Fibroblast of lung (primary cell): ENCODE measurements at regions not wholly inside any gene's neighbourhood (a gene's known extent, or its start where the extent isn't known, plus 50 kb on each side); places are given as distances from the start of the nearest gene placed in this dataset.

ENCODE experiments used
- DNase-seq, 2 donors: peaks; one replicate each; pipeline versions ENCODE4 v3.0.0 to v3.0.0-alpha.2; 2010; ENCODE audit warnings: low read depth in 2 of 2
- H2AFZ ChIP-seq: 2 replicates; pipeline ENCODE4 v1.5.1; 2012; ENCODE audit warnings: low read length, control low read depth, inconsistent platforms
- H3K27ac ChIP-seq: 2 replicates; pipeline ENCODE4 v1.5.1; 2011; ENCODE audit warnings: low read length, control low read depth; ENCODE audit not compliant: insufficient read depth
- H3K27me3 ChIP-seq: 2 replicates; pipeline ENCODE4 v1.5.1; 2011; ENCODE audit warnings: mild to moderate bottlenecking, low read length; ENCODE audit not compliant: control insufficient read depth, insufficient read depth
- H3K36me3 ChIP-seq: 2 replicates; pipeline ENCODE4 v1.5.1; 2011; ENCODE audit warnings: low read length; ENCODE audit not compliant: control insufficient read depth, insufficient read depth
- H3K4me1 ChIP-seq: 2 replicates; pipeline ENCODE4 v1.5.1; 2011; ENCODE audit warnings: low read length; ENCODE audit not compliant: control insufficient read depth, insufficient read depth; ENCODE audit errors: extremely low read depth
- H3K4me2 ChIP-seq: 2 replicates; pipeline ENCODE4 v1.5.1; 2011; ENCODE audit warnings: low read length, control low read depth; ENCODE audit not compliant: insufficient read depth; ENCODE audit errors: extremely low read depth
- H3K4me3 ChIP-seq, 4 experiments: fragments of 200-600 bp in 1 of 4; sonication (generic) in 1 of 4; replicated peaks in 1 of 4; 2 replicates each; pipeline ENCODE4 v1.5.1; 2011 to 2016; ENCODE audit warnings: low read length in 4 of 4, low read depth in 3 of 4, mild to moderate bottlenecking in 3 of 4, control low read depth in 2 of 4, inconsistent platforms in 1 of 4, mixed read lengths in 1 of 4; ENCODE audit not compliant: insufficient read depth in 1 of 4; ENCODE audit errors: control extremely low read depth in 1 of 4
- H3K79me2 ChIP-seq: 2 replicates; pipeline ENCODE4 v1.5.1; 2012; ENCODE audit warnings: mild to moderate bottlenecking, low read length, inconsistent platforms; ENCODE audit not compliant: control insufficient read depth, insufficient read depth
- H3K9ac ChIP-seq: 2 replicates; pipeline ENCODE4 v1.5.1; 2011; ENCODE audit warnings: mild to moderate bottlenecking, low read length, control low read depth; ENCODE audit not compliant: insufficient read depth
- H3K9me3 ChIP-seq: 2 replicates; pipeline ENCODE4 v1.5.1; 2012; ENCODE audit warnings: low read depth, low read length; ENCODE audit not compliant: control insufficient read depth, insufficient read depth
- H4K20me1 ChIP-seq: 2 replicates; pipeline ENCODE4 v1.5.1; 2011; ENCODE audit warnings: low read length; ENCODE audit not compliant: control insufficient read depth, insufficient read depth; ENCODE audit errors: extremely low read depth
- EZH2 ChIP-seq: IDR thresholded peaks from 2 replicates; pipeline ENCODE4 v1.5.1; 2012; ENCODE audit warnings: low read length, control low read depth, mild to moderate bottlenecking; ENCODE audit errors: missing control alignments
- TF ChIP-seq, protein P1 (sequence below), 2 donors: IDR thresholded peaks in 1 of 2; conservative IDR thresholded peaks in 1 of 2; 1 replicate in 1 of 2; 2 replicates in 1 of 2; pipeline ENCODE4 v1.5.1; 2011 to 2012; ENCODE audit warnings: low read length in 2 of 2, control low read depth in 1 of 2, inconsistent platforms in 1 of 2, low read depth in 1 of 2, mild to moderate bottlenecking in 1 of 2

DNA sequence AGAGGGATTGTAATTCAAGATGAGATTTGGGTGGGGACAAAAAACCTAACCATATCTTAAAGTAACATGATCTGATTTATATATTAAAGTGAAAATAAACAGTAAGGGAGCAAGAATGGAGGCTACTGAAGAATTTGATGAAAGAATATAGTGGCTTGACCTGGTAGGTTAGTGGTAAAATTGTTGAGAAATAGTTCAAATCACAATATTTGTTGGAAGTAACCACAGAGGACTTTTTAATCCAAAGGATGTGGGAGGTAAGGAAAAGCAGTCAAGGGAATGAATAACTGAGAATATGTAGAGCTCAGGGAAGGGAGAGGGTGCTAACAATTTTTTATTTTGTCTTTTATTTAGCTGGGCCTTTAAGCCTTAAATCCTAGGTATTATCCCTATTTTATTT, 139.8 kb upstream of the HS3ST1 start:
- Histone ChIP-seq H3K4me3 (no peak overlapping the region), H3K9ac (no peak overlapping the region), H3K4me1 (no peaks in the 10 kb centered on the region), H3K27ac (no peak overlapping the region), H2AFZ (no peak overlapping the region), H3K9me3 (no peaks in the 10 kb centered on the region), H3K79me2 (no peaks in the 10 kb centered on the region), H3K27me3 (no peaks in the 10 kb centered on the region), H4K20me1 (no peaks in the 10 kb centered on the region), H3K36me3 (no peaks in the 10 kb centered on the region), H3K4me2 (no peak overlapping the region)
- TF ChIP-seq, protein P1, sequence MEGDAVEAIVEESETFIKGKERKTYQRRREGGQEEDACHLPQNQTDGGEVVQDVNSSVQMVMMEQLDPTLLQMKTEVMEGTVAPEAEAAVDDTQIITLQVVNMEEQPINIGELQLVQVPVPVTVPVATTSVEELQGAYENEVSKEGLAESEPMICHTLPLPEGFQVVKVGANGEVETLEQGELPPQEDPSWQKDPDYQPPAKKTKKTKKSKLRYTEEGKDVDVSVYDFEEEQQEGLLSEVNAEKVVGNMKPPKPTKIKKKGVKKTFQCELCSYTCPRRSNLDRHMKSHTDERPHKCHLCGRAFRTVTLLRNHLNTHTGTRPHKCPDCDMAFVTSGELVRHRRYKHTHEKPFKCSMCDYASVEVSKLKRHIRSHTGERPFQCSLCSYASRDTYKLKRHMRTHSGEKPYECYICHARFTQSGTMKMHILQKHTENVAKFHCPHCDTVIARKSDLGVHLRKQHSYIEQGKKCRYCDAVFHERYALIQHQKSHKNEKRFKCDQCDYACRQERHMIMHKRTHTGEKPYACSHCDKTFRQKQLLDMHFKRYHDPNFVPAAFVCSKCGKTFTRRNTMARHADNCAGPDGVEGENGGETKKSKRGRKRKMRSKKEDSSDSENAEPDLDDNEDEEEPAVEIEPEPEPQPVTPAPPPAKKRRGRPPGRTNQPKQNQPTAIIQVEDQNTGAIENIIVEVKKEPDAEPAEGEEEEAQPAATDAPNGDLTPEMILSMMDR (conservative IDR thresholded peaks at IDR 0.05 in 1 of 2, IDR thresholded peaks at IDR 0.05 in 1 of 2; ENCODE audit: low read depth in 1 of 2, low read length in 2 of 2) = no peak
- no peak for TF ChIP-seq EZH2
- no peak for DNase-seq

DNA sequence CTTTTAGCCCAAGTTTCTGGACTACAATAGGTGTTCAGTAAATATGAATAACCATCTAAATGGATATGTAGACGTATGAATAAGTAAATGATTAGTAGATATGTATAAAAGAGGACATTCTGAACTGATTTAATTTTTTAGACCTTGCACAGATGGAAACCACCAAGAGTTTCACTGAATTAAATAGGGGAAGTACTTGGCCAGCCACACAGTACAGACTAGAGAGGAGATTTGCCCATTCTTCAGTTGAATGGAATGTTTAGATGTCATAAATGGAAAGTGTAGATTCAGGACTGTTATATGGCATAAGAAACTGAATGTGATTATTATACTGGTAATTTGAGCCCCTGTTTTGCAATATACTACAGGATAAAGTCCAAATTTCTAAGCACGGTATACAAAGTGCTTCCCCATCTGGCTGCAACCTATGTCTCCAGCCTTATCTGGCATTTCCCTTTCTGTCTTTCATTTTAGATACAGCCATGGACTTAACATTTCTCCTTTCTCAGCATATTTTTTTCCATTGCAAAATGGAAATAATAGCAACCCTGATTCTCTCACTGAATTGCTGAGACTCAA, 137.8 kb upstream of the HS3ST1 start:
- Histone ChIP-seq H3K27ac (no peak overlapping the region), H4K20me1 (no peaks in the 10 kb centered on the region), H3K79me2 (no peaks in the 10 kb centered on the region), H3K4me1 (no peaks in the 10 kb centered on the region), H2AFZ (no peak overlapping the region), H3K9me3 (no peaks in the 10 kb centered on the region), H3K27me3 (no peaks in the 10 kb centered on the region), H3K4me3 (no peak overlapping the region), H3K9ac (no peak overlapping the region), H3K36me3 (no peaks in the 10 kb centered on the region), H3K4me2 (no peak overlapping the region)
- peak in 1 of 2 donors; percentile 85 for DNase-seq
- TF ChIP-seq, protein P1 (conservative IDR thresholded peaks at IDR 0.05 in 1 of 2, IDR thresholded peaks at IDR 0.05 in 1 of 2; ENCODE audit: low read depth in 1 of 2, low read length in 2 of 2) = no peak

DNA sequence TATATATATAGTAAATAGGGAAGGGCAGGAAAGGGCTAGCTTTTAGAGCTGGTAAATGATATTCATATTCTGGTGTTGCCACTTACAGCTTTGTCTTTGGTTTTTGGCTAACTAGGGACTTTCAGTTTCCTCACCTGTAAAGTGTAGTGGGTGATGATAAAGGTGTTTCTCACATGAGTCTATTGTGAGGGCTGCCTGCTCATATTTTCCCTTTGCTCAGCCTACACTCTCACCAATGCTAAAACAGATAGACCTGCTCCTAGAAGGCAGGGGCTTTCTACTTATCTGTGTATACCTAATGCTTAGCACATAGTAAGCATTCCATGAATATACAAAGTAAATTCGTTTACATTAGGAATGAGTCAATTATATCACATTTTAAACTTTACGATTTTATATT, 137.2 kb upstream of the HS3ST1 start:
- Histone ChIP-seq H3K36me3 (no peaks in the 10 kb centered on the region), H3K27ac (no peak overlapping the region), H3K27me3 (no peaks in the 10 kb centered on the region), H3K4me2 (no peak overlapping the region), H3K9ac (no peak overlapping the region), H2AFZ (no peak overlapping the region), H3K4me1 (no peaks in the 10 kb centered on the region), H3K79me2 (no peaks in the 10 kb centered on the region), H3K4me3 (no peak overlapping the region), H3K9me3 (no peaks in the 10 kb centered on the region), H4K20me1 (no peaks in the 10 kb centered on the region)
- DNase-seq = no peak
- TF ChIP-seq EZH2 = no peak
- TF ChIP-seq, protein P1 (conservative IDR thresholded peaks at IDR 0.05 in 1 of 2, IDR thresholded peaks at IDR 0.05 in 1 of 2; ENCODE audit: low read depth in 1 of 2, low read length in 2 of 2) = no peak
